ENCODE measurements at regions not wholly inside any gene's neighbourhood (a gene's known extent, or its start where the extent isn't known, plus 50 kb on each side); places are given as distances from the start of the nearest gene placed in this dataset.

DNA sequence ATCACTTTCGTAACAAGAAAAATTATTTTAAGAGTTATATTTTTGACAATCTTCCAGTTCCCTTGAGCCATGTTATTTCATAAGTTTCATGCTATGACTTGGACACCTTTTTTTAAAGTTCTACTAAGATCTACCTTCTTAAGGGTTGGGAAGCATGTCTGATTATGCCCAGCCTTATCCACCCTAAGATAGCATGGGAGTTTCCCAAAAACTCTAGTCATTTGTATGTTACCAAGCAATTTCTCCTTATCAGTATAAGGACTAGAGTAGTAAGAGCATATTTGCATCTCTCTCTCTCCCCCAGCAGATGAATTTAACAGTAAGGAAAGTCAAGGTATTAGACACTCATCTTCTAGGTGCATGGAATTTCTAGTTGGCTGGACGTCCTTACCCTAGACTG lies 85.1 kb upstream of the NTRK3 start:
- Histone ChIP-seq H3K4me3 (ENCODE audit: low read length) (no peak overlapping the region), H3K4me1 (ENCODE audit: control insufficient read depth, insufficient read depth, low read length) (no peaks in the 10 kb centered on the region), H3K27me3 (ENCODE audit: control insufficient read depth, insufficient read depth, low read length) (no peaks in the 10 kb centered on the region), H3K27ac (ENCODE audit: low read length) (no peak overlapping the region), H3K9me3 (ENCODE audit: control insufficient read depth, insufficient read depth, low read length) (no peaks in the 10 kb centered on the region), H3K36me3 (ENCODE audit: control insufficient read depth, insufficient read depth, low read length) (no peaks in the 10 kb centered on the region)
- Mint-ChIP-seq H3K4me3 (no peak overlapping the region), H3K36me3 (no peaks in the 10 kb centered on the region), H3K27ac (no peak overlapping the region), H3K9me3 (no peaks in the 10 kb centered on the region), H3K27me3 (ENCODE audit: low read depth in 2 of 2) (peaks cover 6 to 21% of the 10 kb centered on the region in 2 donors), H3K4me1 (no peaks in the 10 kb centered on the region)
- WGBS (ENCODE audit: insufficient coverage) = 93% methylated on average over 1 of the region's 2 CpGs
- intact Hi-C loops (cut with micrococcal nuclease) = no loop called here
- ATAC-seq (no peak), DNase-seq (no peak)
- TF ChIP-seq, protein P1, sequence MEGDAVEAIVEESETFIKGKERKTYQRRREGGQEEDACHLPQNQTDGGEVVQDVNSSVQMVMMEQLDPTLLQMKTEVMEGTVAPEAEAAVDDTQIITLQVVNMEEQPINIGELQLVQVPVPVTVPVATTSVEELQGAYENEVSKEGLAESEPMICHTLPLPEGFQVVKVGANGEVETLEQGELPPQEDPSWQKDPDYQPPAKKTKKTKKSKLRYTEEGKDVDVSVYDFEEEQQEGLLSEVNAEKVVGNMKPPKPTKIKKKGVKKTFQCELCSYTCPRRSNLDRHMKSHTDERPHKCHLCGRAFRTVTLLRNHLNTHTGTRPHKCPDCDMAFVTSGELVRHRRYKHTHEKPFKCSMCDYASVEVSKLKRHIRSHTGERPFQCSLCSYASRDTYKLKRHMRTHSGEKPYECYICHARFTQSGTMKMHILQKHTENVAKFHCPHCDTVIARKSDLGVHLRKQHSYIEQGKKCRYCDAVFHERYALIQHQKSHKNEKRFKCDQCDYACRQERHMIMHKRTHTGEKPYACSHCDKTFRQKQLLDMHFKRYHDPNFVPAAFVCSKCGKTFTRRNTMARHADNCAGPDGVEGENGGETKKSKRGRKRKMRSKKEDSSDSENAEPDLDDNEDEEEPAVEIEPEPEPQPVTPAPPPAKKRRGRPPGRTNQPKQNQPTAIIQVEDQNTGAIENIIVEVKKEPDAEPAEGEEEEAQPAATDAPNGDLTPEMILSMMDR (IDR thresholded peaks at IDR 0.05) = no peak

DNA sequence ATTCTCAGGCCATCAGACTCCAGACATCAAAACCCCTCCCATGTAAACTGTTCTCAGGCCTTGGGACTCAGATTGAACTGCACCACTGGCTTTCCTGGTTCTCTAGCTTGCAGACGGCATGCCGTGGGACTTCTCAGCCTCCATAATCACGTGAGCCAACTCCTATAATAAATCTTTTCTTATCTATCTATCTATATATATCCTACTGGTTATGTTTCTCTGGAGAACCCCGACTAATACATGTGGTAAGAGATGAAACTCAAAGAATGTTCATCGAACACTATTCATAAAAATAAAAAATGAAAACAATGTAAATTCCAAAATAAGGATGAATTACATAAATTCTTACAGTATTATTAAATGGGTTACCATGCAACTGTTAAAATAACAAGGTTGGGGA lies 84.5 kb upstream of the NTRK3 start:
- Histone ChIP-seq H3K27ac (ENCODE audit: low read length) (no peak overlapping the region), H3K9me3 (ENCODE audit: control insufficient read depth, insufficient read depth, low read length) (no peaks in the 10 kb centered on the region), H3K4me3 (ENCODE audit: low read length) (no peak overlapping the region), H3K4me1 (ENCODE audit: control insufficient read depth, insufficient read depth, low read length) (no peaks in the 10 kb centered on the region), H3K27me3 (ENCODE audit: control insufficient read depth, insufficient read depth, low read length) (no peaks in the 10 kb centered on the region), H3K36me3 (ENCODE audit: control insufficient read depth, insufficient read depth, low read length) (no peaks in the 10 kb centered on the region)
- ATAC-seq = no peak
- Mint-ChIP-seq H3K4me1 (no peaks in the 10 kb centered on the region), H3K36me3 (no peaks in the 10 kb centered on the region), H3K4me3 (no peak overlapping the region), H3K27ac (no peak overlapping the region), H3K27me3 (ENCODE audit: low read depth in 2 of 2) (peaks cover 6 to 21% of the 10 kb centered on the region in 2 donors), H3K9me3 (no peaks in the 10 kb centered on the region)
- intact Hi-C loops (cut with micrococcal nuclease) = no loop called here
- whole genome bisulfite sequencing (ENCODE audit: insufficient coverage) = 100% methylated on average over 2 of the region's 5 CpGs
- no peak for DNase-seq
- TF ChIP-seq, protein P1 (IDR thresholded peaks at IDR 0.05) = no peak

DNA sequence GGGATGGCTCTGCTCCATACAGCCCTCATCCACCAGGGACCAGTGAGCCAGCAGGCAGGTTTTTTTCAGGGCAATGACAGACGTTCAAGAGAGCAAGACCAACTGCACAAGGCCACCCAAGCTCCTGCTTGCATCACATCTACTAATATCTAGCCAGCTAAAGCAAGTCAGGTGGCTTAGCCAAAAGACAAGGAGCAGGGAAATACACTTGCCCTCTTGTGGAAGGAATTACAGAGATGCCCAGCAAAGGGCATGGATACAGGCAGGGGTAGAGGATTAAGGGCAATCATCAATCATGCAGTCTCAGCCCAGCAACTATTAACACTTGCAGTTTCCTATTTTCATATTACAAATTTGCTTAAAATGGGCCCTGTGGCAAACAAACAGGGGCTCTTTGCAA lies 81.5 kb upstream of the NTRK3 start:
- Histone ChIP-seq H3K27ac (ENCODE audit: low read length) (no peak overlapping the region), H3K4me1 (ENCODE audit: control insufficient read depth, insufficient read depth, low read length) (no peaks in the 10 kb centered on the region), H3K27me3 (ENCODE audit: control insufficient read depth, insufficient read depth, low read length) (no peaks in the 10 kb centered on the region), H3K9me3 (ENCODE audit: control insufficient read depth, insufficient read depth, low read length) (no peaks in the 10 kb centered on the region), H3K4me3 (ENCODE audit: low read length) (no peak overlapping the region), H3K36me3 (ENCODE audit: control insufficient read depth, insufficient read depth, low read length) (no peaks in the 10 kb centered on the region)
- Mint-ChIP-seq H3K4me1 (no peaks in the 10 kb centered on the region), H3K27ac (no peak overlapping the region), H3K9me3 (no peaks in the 10 kb centered on the region), H3K4me3 (no peak overlapping the region), H3K36me3 (no peaks in the 10 kb centered on the region), H3K27me3 (ENCODE audit: low read depth in 2 of 2) (peaks cover 10 to 25% of the 10 kb centered on the region in 2 donors)
- DNase-seq (no peak), ATAC-seq (no peak)
- TF ChIP-seq, protein P1 (IDR thresholded peaks at IDR 0.05) = no peak
- 43% methylated on average over 1 of the region's 1 CpG for WGBS (ENCODE audit: insufficient coverage)
- intact Hi-C loops (cut with micrococcal nuclease) = no loop called here

DNA sequence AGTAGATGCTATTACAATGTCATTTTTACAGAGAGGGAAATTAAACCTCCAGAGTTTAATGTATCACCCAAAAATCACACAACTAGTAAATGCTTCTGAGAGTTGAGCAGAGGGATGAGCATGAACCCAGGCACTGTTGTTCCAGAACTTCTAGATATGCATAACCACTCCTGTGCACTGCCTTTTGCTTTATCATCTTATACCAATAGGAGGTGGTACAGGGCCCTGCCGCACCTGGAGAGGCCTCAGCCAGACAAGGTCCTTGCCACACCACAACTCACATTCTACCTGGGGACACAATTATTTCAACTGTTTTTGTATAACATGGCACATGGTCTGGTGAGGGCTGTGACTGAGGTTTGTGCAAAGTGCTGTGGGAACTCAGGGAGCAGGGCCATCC lies 78.5 kb upstream of the NTRK3 start:
- Histone ChIP-seq H3K27ac (ENCODE audit: low read length) (no peak overlapping the region), H3K9me3 (ENCODE audit: control insufficient read depth, insufficient read depth, low read length) (no peaks in the 10 kb centered on the region), H3K36me3 (ENCODE audit: control insufficient read depth, insufficient read depth, low read length) (no peaks in the 10 kb centered on the region), H3K4me1 (ENCODE audit: control insufficient read depth, insufficient read depth, low read length) (no peaks in the 10 kb centered on the region), H3K27me3 (ENCODE audit: control insufficient read depth, insufficient read depth, low read length) (no peaks in the 10 kb centered on the region), H3K4me3 (ENCODE audit: low read length) (no peak overlapping the region)
- H3K36me3 Mint-ChIP-seq = no peaks in the 10 kb centered on the region
- H3K4me1 Mint-ChIP-seq = no peaks in the 10 kb centered on the region
- intact Hi-C loops (cut with micrococcal nuclease) = no loop called here
- ATAC-seq (no peak), DNase-seq (no peak)
- H3K4me3 Mint-ChIP-seq = no peak overlapping the region
- TF ChIP-seq, protein P1 (IDR thresholded peaks at IDR 0.05) = no peak
- H3K27me3 Mint-ChIP-seq (ENCODE audit: low read depth in 2 of 2) = peaks cover 10 to 11% of the 10 kb centered on the region in 2 donors
- no peak overlapping the region for H3K27ac Mint-ChIP-seq
- WGBS (ENCODE audit: insufficient coverage) = 83% methylated on average over 1 of the region's 1 CpG
- no peaks in the 10 kb centered on the region for H3K9me3 Mint-ChIP-seq
